ENCODE measurements at regions not wholly inside any gene's neighbourhood (a gene's known extent, or its start where the extent isn't known, plus 50 kb on each side); places are given as distances from the start of the nearest gene placed in this dataset.
A peak's percentile ranks its signal among the peaks of the same experiment; 100 is the strongest.

- peak; percentile 41; the same call in 1 of the 3 replicates for ATAC-seq
These were observed 222.7 kb upstream of the ITGA4 start for GRCh38 chr2:181234487-181234891.

GRCh38 chr2:181235011-181235410, 222.2 kb upstream of the ITGA4 start:
- TF ChIP-seq ARNTL (CRISPR knock-in tag; IDR thresholded peaks at IDR 0.05; ENCODE audit: borderline replicate concordance, low read depth) (no peak), ZC3H10 (CRISPR knock-in tag; IDR thresholded peaks at IDR 0.05) (no peak), PPARA (CRISPR knock-in tag; IDR thresholded peaks at IDR 0.05; ENCODE audit: borderline replicate concordance) (no peak), RARB (CRISPR knock-in tag; IDR thresholded peaks at IDR 0.05) (no peak), CSDC2 (CRISPR knock-in tag; IDR thresholded peaks at IDR 0.05) (no peak), CREB5 (CRISPR knock-in tag; IDR thresholded peaks at IDR 0.05; ENCODE audit: low read depth) (no peak), TSHZ2 (CRISPR knock-in tag; IDR thresholded peaks at IDR 0.05) (no peak), PATZ1 (CRISPR knock-in tag; IDR thresholded peaks at IDR 0.05; ENCODE audit: borderline replicate concordance) (no peak), BACH2 (CRISPR knock-in tag; IDR thresholded peaks at IDR 0.05; ENCODE audit: borderline replicate concordance) (no peak), CSRNP3 (CRISPR knock-in tag; IDR thresholded peaks at IDR 0.05) (no peak), OSR1 (CRISPR knock-in tag; IDR thresholded peaks at IDR 0.05) (no peak), ESRRG (CRISPR knock-in tag; IDR thresholded peaks at IDR 0.05) (no peak)
- ATAC-seq: no peak

More at GRCh38 chr2:181234487-181234891, 222.7 kb upstream of the ITGA4 start:
- TF ChIP-seq ISL1 (CRISPR knock-in tag; IDR thresholded peaks at IDR 0.05) (peak; percentile 69), CSDC2 (CRISPR knock-in tag; IDR thresholded peaks at IDR 0.05) (no peak), SNAI2 (CRISPR knock-in tag; IDR thresholded peaks at IDR 0.05) (no peak), POU6F1 (CRISPR knock-in tag; IDR thresholded peaks at IDR 0.05; ENCODE audit: borderline replicate concordance, low read depth) (no peak), ZC3H10 (CRISPR knock-in tag; IDR thresholded peaks at IDR 0.05) (no peak)

GRCh38 chr2:181235683-181236459, 221.3 kb upstream of the ITGA4 start:
- ATAC-seq: no peak
- TF ChIP-seq TCF4 (CRISPR knock-in tag; IDR thresholded peaks at IDR 0.05; ENCODE audit: borderline replicate concordance) (no peak), CSDC2 (CRISPR knock-in tag; IDR thresholded peaks at IDR 0.05) (no peak), OSR1 (CRISPR knock-in tag; IDR thresholded peaks at IDR 0.05) (no peak), RARB (CRISPR knock-in tag; IDR thresholded peaks at IDR 0.05) (no peak), BACH2 (CRISPR knock-in tag; IDR thresholded peaks at IDR 0.05; ENCODE audit: borderline replicate concordance) (no peak), ZNF565 (CRISPR knock-in tag; conservative IDR thresholded peaks at IDR 0.05; ENCODE audit: low read depth) (no peak), PPARA (CRISPR knock-in tag; IDR thresholded peaks at IDR 0.05; ENCODE audit: borderline replicate concordance) (no peak), CREB5 (CRISPR knock-in tag; IDR thresholded peaks at IDR 0.05; ENCODE audit: low read depth) (no peak), ZNF70 (CRISPR knock-in tag; IDR thresholded peaks at IDR 0.05) (no peak), TSHZ2 (CRISPR knock-in tag; IDR thresholded peaks at IDR 0.05) (no peak), ISL1 (CRISPR knock-in tag; IDR thresholded peaks at IDR 0.05) (no peak), CSRNP3 (CRISPR knock-in tag; IDR thresholded peaks at IDR 0.05) (no peak)

All from SK-N-SH treated with all-trans-retinoic acid at 6 μM for 48 hours (cell line).